Omental fat pad (tissue), 3 donors: ENCODE measurements at regions not wholly inside any gene's neighbourhood (a gene's known extent, or its start where the extent isn't known, plus 50 kb on each side); places are given as distances from the start of the nearest gene placed in this dataset.

Source experiments
- ATAC-seq: fragments of 150-250 bp; one replicate; pipeline ENCODE4 v1.9.1; 2016; ENCODE audit warnings: mild to moderate bottlenecking, moderate library complexity; ENCODE audit not compliant: low FRiP score
- DNase-seq: peaks from one replicate; pipeline ENCODE4 v3.0.0-alpha.2; 2019; ENCODE audit warnings: low spot score
- CTCF ChIP-seq, 3 donors: fragments of 450-650 bp; IDR thresholded peaks; one replicate each; pipeline ENCODE4 v1.5.1; 2016 to 2017; ENCODE audit warnings: antibody characterized with exemption in 3 of 3, mild to moderate bottlenecking in 3 of 3, moderate library complexity in 2 of 3

GRCh38 chr9:79246170-79246569 lies 325.6 kb upstream of the TLE4 start:
- DNase-seq (no peak), ATAC-seq (no peak)
- TF ChIP-seq CTCF (IDR thresholded peaks at IDR 0.05) = no peak

- no peak for TF ChIP-seq CTCF (IDR thresholded peaks at IDR 0.05)
- ATAC-seq (no peak), DNase-seq (no peak)
These were observed 324.7 kb upstream of the TLE4 start for GRCh38 chr9:79247021-79247420.

DNA sequence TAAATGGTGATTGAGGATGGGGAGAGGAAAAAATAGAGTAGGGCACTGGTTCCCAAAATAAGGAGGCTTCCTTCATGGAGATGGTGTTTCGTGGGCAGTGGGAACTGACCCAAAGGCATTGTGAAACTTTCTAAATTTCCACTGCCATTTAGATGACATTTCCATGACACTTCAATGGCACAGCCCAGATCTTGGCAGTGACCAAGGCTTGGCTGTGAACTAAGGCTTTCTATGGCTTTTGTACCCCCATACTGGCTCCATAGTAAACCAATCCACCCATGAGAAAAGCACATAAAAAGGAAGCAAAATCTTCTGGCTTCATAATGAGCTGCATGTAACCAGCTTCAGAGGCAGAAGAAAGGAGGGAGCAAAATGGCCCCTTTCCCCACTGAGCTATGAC lies 321.0 kb upstream of the TLE4 start:
- DNase-seq (no peak), ATAC-seq (no peak)
- no peak for TF ChIP-seq CTCF (IDR thresholded peaks at IDR 0.05)

GRCh38 chr9:79254900-79255650 lies 316.7 kb upstream of the TLE4 start:
- TF ChIP-seq CTCF (IDR thresholded peaks at IDR 0.05) = no peak
- no peak for DNase-seq
- no peak for ATAC-seq

DNA sequence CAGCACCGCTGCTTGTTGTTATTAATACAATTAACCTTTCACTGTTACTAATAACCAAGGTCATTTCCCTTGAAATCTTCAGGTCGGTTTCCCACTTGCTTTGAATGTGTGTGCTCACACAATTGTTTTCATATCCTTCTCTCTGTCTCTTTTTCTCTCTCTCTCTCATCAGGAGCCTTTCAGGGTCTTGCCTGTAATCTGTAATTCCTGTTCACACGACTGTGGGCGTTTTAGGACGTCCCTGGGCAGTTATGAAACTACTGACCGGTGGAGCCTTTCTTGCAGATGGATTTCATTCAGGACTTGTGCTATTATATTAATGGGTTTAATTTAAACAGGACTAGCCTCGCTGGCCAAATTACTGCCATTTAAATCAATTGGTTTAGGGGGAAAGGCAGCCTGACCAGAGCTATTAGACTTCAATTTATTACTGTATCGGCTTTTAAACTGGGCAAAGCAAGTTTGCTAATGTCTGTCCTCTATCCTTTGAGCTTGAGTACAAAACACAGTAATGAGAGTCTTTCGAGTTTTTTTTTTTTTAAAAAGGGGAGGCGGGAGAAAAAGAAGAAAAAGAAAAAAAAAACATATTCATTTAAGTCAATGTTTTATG lies 316.0 kb upstream of the TLE4 start:
- ATAC-seq (no peak), DNase-seq (no peak)
- TF ChIP-seq CTCF (IDR thresholded peaks at IDR 0.05) = no peak

GRCh38 chr9:79256691-79257213 lies 315.0 kb upstream of the TLE4 start:
- ATAC-seq (peak; percentile 72), DNase-seq (no peak)
- no peak for TF ChIP-seq CTCF (IDR thresholded peaks at IDR 0.05)
